IPS-NIHi7 (cell line): ENCODE measurements at regions not wholly inside any gene's neighbourhood (a gene's known extent, or its start where the extent isn't known, plus 50 kb on each side); places are given as distances from the start of the nearest gene placed in this dataset.
A peak's percentile ranks its signal among the peaks of the same experiment; 100 is the strongest.
"Not testable (repeated sequence)": the region's sequence is repeated elsewhere in the genome, so short reads cannot be mapped to it uniquely, and the experiment has no call there.

Experiments
- DNase-seq: peaks from one replicate; pipeline ENCODE4 v3.0.0; 2012; ENCODE audit warnings: mixed read lengths; ENCODE audit errors: extremely low spot score

GRCh38 chr2:184072470-184072869 lies 525.9 kb upstream of the ZNF804A start:
- DNase-seq = no peak

- DNase-seq = no peak
Observed at GRCh38 chr2:184078496-184078895, 519.8 kb upstream of the ZNF804A start.

GRCh38 chr2:184091456-184091855 lies 506.9 kb upstream of the ZNF804A start:
- no peak for DNase-seq

GRCh38 chr2:184113696-184114403 lies 484.5 kb upstream of the ZNF804A start:
- DNase-seq = no peak

- DNase-seq = no peak
Observed at GRCh38 chr2:184114439-184114838, 483.9 kb upstream of the ZNF804A start.

- no peak for DNase-seq
Observed at GRCh38 chr2:184119989-184120800, 478.1 kb upstream of the ZNF804A start.

- DNase-seq = no peak
Observed at GRCh38 chr2:184125867-184126266, 472.5 kb upstream of the ZNF804A start.

GRCh38 chr2:184129073-184129472 lies 469.3 kb upstream of the ZNF804A start:
- no peak for DNase-seq

- no peak for DNase-seq
Observed at GRCh38 chr2:184137955-184138354, 460.4 kb upstream of the ZNF804A start.

- DNase-seq = no peak
Observed at GRCh38 chr2:184141866-184142265, 456.5 kb upstream of the ZNF804A start.

GRCh38 chr2:184154438-184154837 lies 443.9 kb upstream of the ZNF804A start:
- DNase-seq = peak; percentile 12

GRCh38 chr2:184155791-184156190 lies 442.5 kb upstream of the ZNF804A start:
- no peak for DNase-seq

- DNase-seq = no peak
Observed at GRCh38 chr2:184157141-184157540, 441.2 kb upstream of the ZNF804A start.

- DNase-seq = no peak
Observed at GRCh38 chr2:184162426-184162825, 435.9 kb upstream of the ZNF804A start.

GRCh38 chr2:184168823-184169222 lies 429.5 kb upstream of the ZNF804A start:
- not testable (repeated sequence) for DNase-seq

- no peak for DNase-seq
Observed at GRCh38 chr2:184169366-184169765, 429.0 kb upstream of the ZNF804A start.

- DNase-seq = no peak
Observed at GRCh38 chr2:184174493-184175104, 423.7 kb upstream of the ZNF804A start.

GRCh38 chr2:184178229-184178628 lies 420.1 kb upstream of the ZNF804A start:
- DNase-seq = no peak

- no peak for DNase-seq
Observed at GRCh38 chr2:184186436-184186835, 411.9 kb upstream of the ZNF804A start.

GRCh38 chr2:184187421-184187971 lies 410.8 kb upstream of the ZNF804A start:
- DNase-seq = no peak

GRCh38 chr2:184190725-184191124 lies 407.6 kb upstream of the ZNF804A start:
- DNase-seq = no peak

GRCh38 chr2:184192649-184193048 lies 405.7 kb upstream of the ZNF804A start:
- DNase-seq = no peak
